Stimulated activated CD8-positive, alpha-beta memory T cell treated with anti-CD3 and anti-CD28 coated beads, Interleukin-15, amount 100 ng/mL, for 1 hour (primary cell): ENCODE measurements at regions not wholly inside any gene's neighbourhood (a gene's known extent, or its start where the extent isn't known, plus 50 kb on each side); places are given as distances from the start of the nearest gene placed in this dataset.
A peak's percentile ranks its signal among the peaks of the same experiment; 100 is the strongest.

Source experiments
- DNase-seq: peaks from one replicate; pipeline ENCODE4 v3.0.0-alpha.2; 2020; ENCODE audit warnings: low read depth

GRCh38 chr2:60657673-60658072 is 98.4 kb upstream of the PAPOLG start:
- no peak for DNase-seq

- DNase-seq = no peak
Measured at GRCh38 chr2:60659026-60659425, 97.0 kb upstream of the PAPOLG start.

GRCh38 chr2:60661073-60661738 is 94.9 kb upstream of the PAPOLG start:
- DNase-seq = no peak

GRCh38 chr2:60662781-60663180 is 93.3 kb upstream of the PAPOLG start:
- DNase-seq = no peak

- no peak for DNase-seq
Measured at GRCh38 chr2:60671966-60672365, 84.1 kb upstream of the PAPOLG start.

- peak; percentile 64 for DNase-seq
Measured at GRCh38 chr2:60674524-60675165, 81.4 kb upstream of the PAPOLG start.

GRCh38 chr2:60675301-60675700 is 80.8 kb upstream of the PAPOLG start:
- no peak for DNase-seq

- no peak for DNase-seq
Measured at GRCh38 chr2:60676706-60677330, 79.2 kb upstream of the PAPOLG start.

- no peak for DNase-seq
Measured at GRCh38 chr2:60677356-60677755, 78.7 kb upstream of the PAPOLG start.

GRCh38 chr2:60678551-60678950 is 77.5 kb upstream of the PAPOLG start:
- no peak for DNase-seq

- DNase-seq = no peak
Measured at GRCh38 chr2:60679036-60679780, 76.9 kb upstream of the PAPOLG start.

GRCh38 chr2:60693551-60693950 is 62.5 kb upstream of the PAPOLG start:
- DNase-seq = no peak

GRCh38 chr2:60695793-60696192 is 60.3 kb upstream of the PAPOLG start:
- no peak for DNase-seq

- DNase-seq = no peak
Measured at GRCh38 chr2:60699617-60700016, 56.5 kb upstream of the PAPOLG start.

- DNase-seq = no peak
Measured at GRCh38 chr2:60706021-60706420, 50.0 kb upstream of the PAPOLG start.
